ENCODE measurements at regions not wholly inside any gene's neighbourhood (a gene's known extent, or its start where the extent isn't known, plus 50 kb on each side); places are given as distances from the start of the nearest gene placed in this dataset.
"Not testable (repeated sequence)": the region's sequence is repeated elsewhere in the genome, so short reads cannot be mapped to it uniquely, and the experiment has no call there.

- H3K9ac ChIP-seq (ENCODE audit: low read length), result no peak overlapping the region
- no peak overlapping the region for H3K4me3 ChIP-seq (ENCODE audit: low read length)
- peaks cover 66% of the 10 kb centered on the region for H3K27me3 ChIP-seq (replicated peaks; ENCODE audit: control insufficient read depth, insufficient read depth, low read length)
- peaks cover 7% of the 10 kb centered on the region for H3K4me1 ChIP-seq (ENCODE audit: control insufficient read depth, insufficient read depth, low read length)
- no peaks in the 10 kb centered on the region for H3K9me3 ChIP-seq (ENCODE audit: control insufficient read depth, low read length)
- no peaks in the 10 kb centered on the region for H3K36me3 ChIP-seq (ENCODE audit: control insufficient read depth, insufficient read depth, low read length, severe bottlenecking)
- no peak for DNase-seq (ENCODE audit: low read depth)
Measured at GRCh38 chr15:77838595-77838994, 205.9 kb upstream of the LINGO1 start.

GRCh38 chr15:77838061-77838460, 205.3 kb upstream of the LINGO1 start:
- peaks cover 71% of the 10 kb centered on the region for H3K27me3 ChIP-seq (replicated peaks; ENCODE audit: control insufficient read depth, insufficient read depth, low read length)
- H3K9me3 ChIP-seq (ENCODE audit: control insufficient read depth, low read length), result no peaks in the 10 kb centered on the region
- H3K4me1 ChIP-seq (ENCODE audit: control insufficient read depth, insufficient read depth, low read length), result peaks cover 7% of the 10 kb centered on the region
- H3K36me3 ChIP-seq (ENCODE audit: control insufficient read depth, insufficient read depth, low read length, severe bottlenecking), result no peaks in the 10 kb centered on the region
- no peak for DNase-seq (ENCODE audit: low read depth)
- H3K9ac ChIP-seq (ENCODE audit: low read length), result no peak overlapping the region
- H3K4me3 ChIP-seq (ENCODE audit: low read length), result no peak overlapping the region

- no peak for DNase-seq (ENCODE audit: low read depth)
- no peaks in the 10 kb centered on the region for H3K36me3 ChIP-seq (ENCODE audit: control insufficient read depth, insufficient read depth, low read length, severe bottlenecking)
- no peaks in the 10 kb centered on the region for H3K9me3 ChIP-seq (ENCODE audit: control insufficient read depth, low read length)
- H3K4me1 ChIP-seq (ENCODE audit: control insufficient read depth, insufficient read depth, low read length), result peaks cover 7% of the 10 kb centered on the region
- H3K4me3 ChIP-seq (ENCODE audit: low read length), result no peak overlapping the region
- peaks cover 75% of the 10 kb centered on the region for H3K27me3 ChIP-seq (replicated peaks; ENCODE audit: control insufficient read depth, insufficient read depth, low read length)
- no peak overlapping the region for H3K9ac ChIP-seq (ENCODE audit: low read length)
Measured at GRCh38 chr15:77837649-77838025, 204.9 kb upstream of the LINGO1 start.

- Histone ChIP-seq H3K9me3 (ENCODE audit: control insufficient read depth, low read length) (no peaks in the 10 kb centered on the region), H3K4me1 (ENCODE audit: control insufficient read depth, insufficient read depth, low read length) (peaks cover 7% of the 10 kb centered on the region), H3K27me3 (replicated peaks; ENCODE audit: control insufficient read depth, insufficient read depth, low read length) (peaks cover 81% of the 10 kb centered on the region), H3K9ac (ENCODE audit: low read length) (no peak overlapping the region), H3K4me3 (ENCODE audit: low read length) (no peak overlapping the region), H3K36me3 (ENCODE audit: control insufficient read depth, insufficient read depth, low read length, severe bottlenecking) (no peaks in the 10 kb centered on the region)
- no peak for DNase-seq (ENCODE audit: low read depth)
Measured at GRCh38 chr15:77836906-77837648, 204.4 kb upstream of the LINGO1 start.

- Histone ChIP-seq H3K9ac (ENCODE audit: low read length) (no peak overlapping the region), H3K4me3 (ENCODE audit: low read length) (no peak overlapping the region), H3K4me1 (ENCODE audit: control insufficient read depth, insufficient read depth, low read length) (peaks cover 3% of the 10 kb centered on the region), H3K27me3 (replicated peaks; ENCODE audit: control insufficient read depth, insufficient read depth, low read length) (peaks cover 89% of the 10 kb centered on the region), H3K36me3 (ENCODE audit: control insufficient read depth, insufficient read depth, low read length, severe bottlenecking) (no peaks in the 10 kb centered on the region), H3K9me3 (ENCODE audit: control insufficient read depth, low read length) (no peaks in the 10 kb centered on the region)
- DNase-seq (ENCODE audit: low read depth), result peak; percentile 28
Measured at GRCh38 chr15:77836121-77836692, 203.5 kb upstream of the LINGO1 start.

- H3K4me1 ChIP-seq (ENCODE audit: control insufficient read depth, insufficient read depth, low read length), result no peaks in the 10 kb centered on the region
- H3K36me3 ChIP-seq (ENCODE audit: control insufficient read depth, insufficient read depth, low read length, severe bottlenecking), result no peaks in the 10 kb centered on the region
- peaks cover 82% of the 10 kb centered on the region for H3K27me3 ChIP-seq (replicated peaks; ENCODE audit: control insufficient read depth, insufficient read depth, low read length)
- H3K9me3 ChIP-seq (ENCODE audit: control insufficient read depth, low read length), result no peaks in the 10 kb centered on the region
- no peak overlapping the region for H3K9ac ChIP-seq (ENCODE audit: low read length)
- DNase-seq (ENCODE audit: low read depth), result no peak
- H3K4me3 ChIP-seq (ENCODE audit: low read length), result no peak overlapping the region
Measured at GRCh38 chr15:77834276-77834990, 201.7 kb upstream of the LINGO1 start.

GRCh38 chr15:77832874-77833273, 200.2 kb upstream of the LINGO1 start:
- Histone ChIP-seq H3K9me3 (ENCODE audit: control insufficient read depth, low read length) (no peaks in the 10 kb centered on the region), H3K9ac (ENCODE audit: low read length) (no peak overlapping the region), H3K27me3 (replicated peaks; ENCODE audit: control insufficient read depth, insufficient read depth, low read length) (peaks cover 68% of the 10 kb centered on the region), H3K4me1 (ENCODE audit: control insufficient read depth, insufficient read depth, low read length) (no peaks in the 10 kb centered on the region), H3K4me3 (ENCODE audit: low read length) (no peak overlapping the region), H3K36me3 (ENCODE audit: control insufficient read depth, insufficient read depth, low read length, severe bottlenecking) (no peaks in the 10 kb centered on the region)
- DNase-seq (ENCODE audit: low read depth), result no peak

- DNase-seq (ENCODE audit: low read depth), result no peak
- Histone ChIP-seq H3K36me3 (ENCODE audit: control insufficient read depth, insufficient read depth, low read length, severe bottlenecking) (no peaks in the 10 kb centered on the region), H3K9me3 (ENCODE audit: control insufficient read depth, low read length) (no peaks in the 10 kb centered on the region), H3K27me3 (replicated peaks; ENCODE audit: control insufficient read depth, insufficient read depth, low read length) (peaks cover 67% of the 10 kb centered on the region), H3K9ac (ENCODE audit: low read length) (no peak overlapping the region), H3K4me1 (ENCODE audit: control insufficient read depth, insufficient read depth, low read length) (no peaks in the 10 kb centered on the region), H3K4me3 (ENCODE audit: low read length) (no peak overlapping the region)
Measured at GRCh38 chr15:77831986-77832385, 199.3 kb upstream of the LINGO1 start.

- Histone ChIP-seq H3K4me3 (ENCODE audit: low read length) (no peak overlapping the region), H3K9me3 (ENCODE audit: control insufficient read depth, low read length) (no peaks in the 10 kb centered on the region), H3K36me3 (ENCODE audit: control insufficient read depth, insufficient read depth, low read length, severe bottlenecking) (no peaks in the 10 kb centered on the region), H3K4me1 (ENCODE audit: control insufficient read depth, insufficient read depth, low read length) (no peaks in the 10 kb centered on the region), H3K27me3 (replicated peaks; ENCODE audit: control insufficient read depth, insufficient read depth, low read length) (peaks cover 62% of the 10 kb centered on the region), H3K9ac (ENCODE audit: low read length) (no peak overlapping the region)
- DNase-seq (ENCODE audit: low read depth), result peak; percentile 22
Measured at GRCh38 chr15:77830051-77830468, 197.3 kb upstream of the LINGO1 start.

- H3K27me3 ChIP-seq (replicated peaks; ENCODE audit: control insufficient read depth, insufficient read depth, low read length), result peaks cover 63% of the 10 kb centered on the region
- not testable (repeated sequence) for DNase-seq (ENCODE audit: low read depth); H3K4me3 ChIP-seq (ENCODE audit: low read length); H3K9ac ChIP-seq (ENCODE audit: low read length); H3K36me3 ChIP-seq (ENCODE audit: control insufficient read depth, insufficient read depth, low read length, severe bottlenecking); H3K9me3 ChIP-seq (ENCODE audit: control insufficient read depth, low read length); H3K4me1 ChIP-seq (ENCODE audit: control insufficient read depth, insufficient read depth, low read length)
Measured at GRCh38 chr15:77829331-77829730, 196.6 kb upstream of the LINGO1 start.

- no peaks in the 10 kb centered on the region for H3K4me1 ChIP-seq (ENCODE audit: control insufficient read depth, insufficient read depth, low read length)
- DNase-seq (ENCODE audit: low read depth), result no peak
- no peak overlapping the region for H3K9ac ChIP-seq (ENCODE audit: low read length)
- H3K27me3 ChIP-seq (replicated peaks; ENCODE audit: control insufficient read depth, insufficient read depth, low read length), result peaks cover 63% of the 10 kb centered on the region
- H3K4me3 ChIP-seq (ENCODE audit: low read length), result no peak overlapping the region
- H3K36me3 ChIP-seq (ENCODE audit: control insufficient read depth, insufficient read depth, low read length, severe bottlenecking), result no peaks in the 10 kb centered on the region
- H3K9me3 ChIP-seq (ENCODE audit: control insufficient read depth, low read length), result no peaks in the 10 kb centered on the region
Measured at GRCh38 chr15:77827860-77828259, 195.1 kb upstream of the LINGO1 start.
